ENCODE measurements at regions not wholly inside any gene's neighbourhood (a gene's known extent, or its start where the extent isn't known, plus 50 kb on each side); places are given as distances from the start of the nearest gene placed in this dataset.

- intact Hi-C loops (cut with DNase I) = no loop called here
- Histone ChIP-seq H3K4me3 (ENCODE audit: low read length in 3 of 3) (no peak overlapping the region), H3K4me1 (ENCODE audit: control insufficient read depth in 2 of 3, insufficient read depth in 2 of 3, low read depth in 1 of 3, low read length in 3 of 3) (no peaks in the 10 kb centered on the region), H3K9ac (ENCODE audit: low read length in 3 of 3) (no peak overlapping the region), H3K27me3 (ENCODE audit: control insufficient read depth, insufficient read depth, low read length) (no peaks in the 10 kb centered on the region), H3K27ac (ENCODE audit: low read depth in 2 of 2, low read length in 2 of 2) (no peak overlapping the region), H3K9me3 (ENCODE audit: control insufficient read depth in 2 of 3, insufficient read depth in 1 of 3, low read length in 3 of 3) (no peaks in the 10 kb centered on the region), H3K36me3 (ENCODE audit: control insufficient read depth in 2 of 3, insufficient read depth in 3 of 3, low read length in 3 of 3) (no peaks in the 10 kb centered on the region)
- FAIRE-seq = no peak
- DNase-seq = peak in 2 of 5 donors; percentile 11 to 14
- no peak for TF ChIP-seq CTCF (IDR thresholded peaks at IDR 0.05; ENCODE audit: borderline replicate concordance, extremely low read depth, insufficient read depth)
Measured at GRCh38 chr4:116480546-116480945, 604.8 kb downstream of the TRAM1L1 start.

DNA sequence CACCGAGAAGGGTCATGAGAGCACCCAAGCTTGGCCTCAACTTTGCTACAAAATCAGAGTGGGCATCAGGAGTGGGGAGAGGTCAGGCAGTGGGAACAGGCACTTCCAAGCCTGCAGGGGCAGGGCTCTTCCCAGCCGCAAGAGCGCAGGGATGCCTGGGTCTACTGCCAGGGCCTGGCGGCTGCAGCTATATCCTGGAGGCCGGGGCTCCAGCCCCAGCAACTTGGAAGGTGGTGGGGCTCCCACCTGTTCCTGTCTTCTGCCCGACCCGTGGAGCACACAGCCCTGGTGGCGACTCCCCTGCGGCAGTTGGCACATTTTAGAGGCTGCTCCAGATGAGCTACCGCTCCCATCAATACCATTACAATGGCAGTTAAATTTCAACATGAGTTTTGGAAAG, 607.0 kb downstream of the TRAM1L1 start:
- no peaks in the 10 kb centered on the region for H3K9me3 ChIP-seq (ENCODE audit: control insufficient read depth in 2 of 3, insufficient read depth in 1 of 3, low read length in 3 of 3)
- intact Hi-C loops (cut with DNase I) = no loop called here
- FAIRE-seq (no peak), DNase-seq (peak in 1 of 5 donors; percentile 54)
- no peaks in the 10 kb centered on the region for H3K4me1 ChIP-seq (ENCODE audit: control insufficient read depth in 2 of 3, insufficient read depth in 2 of 3, low read depth in 1 of 3, low read length in 3 of 3)
- TF ChIP-seq CTCF (IDR thresholded peaks at IDR 0.05; ENCODE audit: borderline replicate concordance, extremely low read depth, insufficient read depth) = no peak
- no peaks in the 10 kb centered on the region for H3K27me3 ChIP-seq (ENCODE audit: control insufficient read depth, insufficient read depth, low read length)
- H3K4me3 ChIP-seq (ENCODE audit: low read length in 3 of 3) = no peak overlapping the region
- H3K9ac ChIP-seq (ENCODE audit: low read length in 3 of 3) = no peak overlapping the region
- no peaks in the 10 kb centered on the region for H3K36me3 ChIP-seq (ENCODE audit: control insufficient read depth in 2 of 3, insufficient read depth in 3 of 3, low read length in 3 of 3)
- H3K27ac ChIP-seq (ENCODE audit: low read depth in 2 of 2, low read length in 2 of 2) = no peak overlapping the region

DNA sequence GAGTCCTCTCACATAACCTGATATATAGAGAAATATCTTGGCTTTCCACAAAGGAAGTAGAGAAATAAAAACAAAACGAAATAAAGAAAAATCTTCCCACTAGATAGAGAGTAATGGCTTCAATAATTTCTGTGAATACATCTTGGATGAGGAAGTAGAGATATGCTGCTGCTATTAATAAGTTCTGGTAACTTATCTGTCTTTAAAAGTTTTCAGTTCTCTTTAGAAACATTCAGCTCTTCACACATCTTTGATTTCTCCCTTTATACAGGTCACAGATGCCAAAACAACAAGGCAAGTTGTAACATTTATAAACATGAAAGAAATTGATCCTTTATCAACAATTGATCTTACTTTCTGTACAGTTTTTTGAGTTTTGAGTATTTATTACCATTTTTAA, 615.8 kb downstream of the TRAM1L1 start:
- FAIRE-seq = no peak
- TF ChIP-seq CTCF (IDR thresholded peaks at IDR 0.05; ENCODE audit: borderline replicate concordance, extremely low read depth, insufficient read depth) = no peak
- H3K4me3 ChIP-seq (ENCODE audit: low read length in 3 of 3) = no peak overlapping the region
- H3K36me3 ChIP-seq (ENCODE audit: control insufficient read depth in 2 of 3, insufficient read depth in 3 of 3, low read length in 3 of 3) = no peaks in the 10 kb centered on the region
- no peak for DNase-seq
- H3K4me1 ChIP-seq (ENCODE audit: control insufficient read depth in 2 of 3, insufficient read depth in 2 of 3, low read depth in 1 of 3, low read length in 3 of 3) = no peaks in the 10 kb centered on the region
- H3K27ac ChIP-seq (ENCODE audit: low read depth in 2 of 2, low read length in 2 of 2) = no peak overlapping the region
- no peaks in the 10 kb centered on the region for H3K27me3 ChIP-seq (ENCODE audit: control insufficient read depth, insufficient read depth, low read length)
- no peak overlapping the region for H3K9ac ChIP-seq (ENCODE audit: low read length in 3 of 3)
- H3K9me3 ChIP-seq (ENCODE audit: control insufficient read depth in 2 of 3, insufficient read depth in 1 of 3, low read length in 3 of 3) = no peaks in the 10 kb centered on the region
- intact Hi-C loops (cut with DNase I) = no loop called here

- no peaks in the 10 kb centered on the region for H3K36me3 ChIP-seq (ENCODE audit: control insufficient read depth in 2 of 3, insufficient read depth in 3 of 3, low read length in 3 of 3)
- no peak overlapping the region for H3K4me3 ChIP-seq (ENCODE audit: low read length in 3 of 3)
- no peaks in the 10 kb centered on the region for H3K9me3 ChIP-seq (ENCODE audit: control insufficient read depth in 2 of 3, insufficient read depth in 1 of 3, low read length in 3 of 3)
- intact Hi-C loops (cut with DNase I) = no loop called here
- no peaks in the 10 kb centered on the region for H3K27me3 ChIP-seq (ENCODE audit: control insufficient read depth, insufficient read depth, low read length)
- no peak for FAIRE-seq
- H3K9ac ChIP-seq (ENCODE audit: low read length in 3 of 3) = no peak overlapping the region
- no peak for TF ChIP-seq CTCF (IDR thresholded peaks at IDR 0.05; ENCODE audit: borderline replicate concordance, extremely low read depth, insufficient read depth)
- H3K4me1 ChIP-seq (ENCODE audit: control insufficient read depth in 2 of 3, insufficient read depth in 2 of 3, low read depth in 1 of 3, low read length in 3 of 3) = no peaks in the 10 kb centered on the region
- peak in 1 of 5 donors; percentile 53 for DNase-seq
- H3K27ac ChIP-seq (ENCODE audit: low read depth in 2 of 2, low read length in 2 of 2) = no peak overlapping the region
Measured at GRCh38 chr4:116453127-116453526, 632.2 kb downstream of the TRAM1L1 start.

All from kidney (tissue), 13 donors.